GM23338 (cell line): ENCODE measurements at regions not wholly inside any gene's neighbourhood (a gene's known extent, or its start where the extent isn't known, plus 50 kb on each side); places are given as distances from the start of the nearest gene placed in this dataset.

ENCODE experiments used
- ATAC-seq: fragments of 200-7000 bp; cut with Tn5 transposase; 3 replicates; pipeline ENCODE4 v1.9.1; 2020
- DNase-seq: peaks from one replicate; pipeline ENCODE4 v3.0.0-alpha.2; 2015; ENCODE audit warnings: low spot score
- H2AFZ ChIP-seq: fragments of 200-600 bp; sonication (generic); 2 replicates; pipeline ENCODE4 v1.8.0; 2016; ENCODE audit warnings: antibody characterized with exemption, mild to moderate bottlenecking, moderate library complexity
- H3F3A ChIP-seq: fragments of 200-600 bp; sonication (generic); replicated peaks from 2 replicates; pipeline ENCODE4 v1.8.0; 2017; ENCODE audit warnings: antibody characterized with exemption, mixed run types, low read depth
- H3K27ac ChIP-seq: fragments of 200-600 bp; sonication (generic); 2 replicates; pipeline ENCODE4 v1.6.1; 2016; ENCODE audit warnings: low read depth
- H3K27me3 ChIP-seq: fragments of 200-600 bp; sonication (generic); 2 replicates; pipeline ENCODE4 v1.8.0; 2016; ENCODE audit warnings: mild to moderate bottlenecking, mixed run types, moderate library complexity; ENCODE audit not compliant: insufficient read depth
- H3K36me3 ChIP-seq: fragments of 200-600 bp; sonication (generic); 2 replicates; pipeline ENCODE4 v1.8.0; 2016; ENCODE audit warnings: mild to moderate bottlenecking; ENCODE audit not compliant: insufficient read depth
- H3K4me1 ChIP-seq: fragments of 200-600 bp; sonication (generic); 2 replicates; pipeline ENCODE4 v1.8.0; 2016; ENCODE audit warnings: mild to moderate bottlenecking, moderate library complexity; ENCODE audit not compliant: insufficient read depth
- H3K4me2 ChIP-seq: fragments of 200-600 bp; sonication (generic); 2 replicates; pipeline ENCODE4 v1.7.1; 2017; ENCODE audit warnings: mixed run types
- H3K4me3 ChIP-seq: fragments of 200-600 bp; sonication (generic); 2 replicates; pipeline ENCODE4 v1.6.1; 2016; ENCODE audit warnings: mixed run types
- H3K79me2 ChIP-seq: fragments of 200-600 bp; sonication (generic); replicated peaks from 2 replicates; pipeline ENCODE4 v1.8.0; 2017; ENCODE audit warnings: mild to moderate bottlenecking; ENCODE audit not compliant: insufficient read depth
- H3K9me2 ChIP-seq: fragments of 200-600 bp; sonication (generic); 2 replicates; pipeline ENCODE4 v1.8.0; 2017; ENCODE audit not compliant: insufficient read depth
- H4K20me1 ChIP-seq: fragments of 200-600 bp; sonication (generic); replicated peaks from 2 replicates; pipeline ENCODE4 v1.8.0; 2017; ENCODE audit warnings: mild to moderate bottlenecking; ENCODE audit not compliant: insufficient read depth
- H3K27ac Mint-ChIP-seq: 2 replicates; pipeline ENCODE4 v1.8.0; 2020; ENCODE audit warnings: inconsistent platforms, mild to moderate bottlenecking, moderate library complexity, mixed read lengths
- H3K27me3 Mint-ChIP-seq: 3 replicates; pipeline ENCODE4 v1.8.0; 2022; ENCODE audit warnings: low read depth, mild to moderate bottlenecking, moderate library complexity, mixed read lengths, inconsistent platforms; ENCODE audit not compliant: insufficient read depth, poor library complexity
- H3K36me3 Mint-ChIP-seq: 3 replicates; pipeline ENCODE4 v1.8.0; 2021; ENCODE audit warnings: low read depth, mild to moderate bottlenecking, inconsistent platforms, moderate library complexity, mixed read lengths
- H3K4me1 Mint-ChIP-seq: 3 replicates; pipeline ENCODE4 v1.8.0; 2020; ENCODE audit warnings: mild to moderate bottlenecking, inconsistent platforms, mixed read lengths
- H3K4me3 Mint-ChIP-seq: 3 replicates; pipeline ENCODE4 v1.8.0; 2021; ENCODE audit warnings: moderate library complexity, mild to moderate bottlenecking, inconsistent platforms, mixed read lengths
- H3K9me3 Mint-ChIP-seq: 3 replicates; pipeline ENCODE4 v1.8.0; 2020; ENCODE audit warnings: moderate library complexity, mild to moderate bottlenecking, inconsistent platforms, mixed read lengths
- CREB1 ChIP-seq: fragments of 250-450 bp; sonication (Bioruptor Pico); IDR thresholded peaks from 2 replicates; pipeline ENCODE4 v1.5.0; 2020; ENCODE audit warnings: low read depth, mild to moderate bottlenecking, moderate library complexity
- CTCF ChIP-seq, 2 experiments: fragments of 200-600 bp in 1 of 2; sonication (generic) in 1 of 2; conservative IDR thresholded peaks; 2 replicates each; pipeline versions ENCODE4 v1.5.1 to v1.6.1; 2016 to 2017; ENCODE audit warnings: antibody characterized with exemption in 2 of 2, low read depth in 2 of 2, mild to moderate bottlenecking in 2 of 2, moderate library complexity in 1 of 2
- ETS1 ChIP-seq: IDR thresholded peaks from 2 replicates; pipeline ENCODE4 v1.6.1; 2016; ENCODE audit warnings: antibody characterized with exemption
- EZH2 ChIP-seq: fragments of 200-600 bp; sonication (generic); IDR thresholded peaks from one replicate; pipeline ENCODE4 v1.8.0; 2017; ENCODE audit warnings: antibody characterized with exemption, mild to moderate bottlenecking, low read depth; ENCODE audit not compliant: unreplicated experiment
- EZH2phosphoT487 ChIP-seq: fragments of 200-600 bp; sonication (generic); IDR thresholded peaks from one replicate; pipeline ENCODE4 v1.8.1; 2018; ENCODE audit warnings: antibody characterized with exemption; ENCODE audit not compliant: unreplicated experiment
- JUNB ChIP-seq: IDR thresholded peaks from one replicate; pipeline ENCODE4 v1.6.1; 2016; ENCODE audit warnings: antibody characterized with exemption; ENCODE audit not compliant: unreplicated experiment
- NANOG ChIP-seq: IDR thresholded peaks from 2 replicates; pipeline ENCODE4 v1.6.1; 2016; ENCODE audit warnings: antibody characterized with exemption, borderline replicate concordance
- POLR2AphosphoS5 ChIP-seq: IDR thresholded peaks from 2 replicates; pipeline ENCODE4 v1.6.1; 2016; ENCODE audit warnings: antibody characterized with exemption, low read depth
- REST ChIP-seq: IDR thresholded peaks from one replicate; pipeline ENCODE4 v1.6.1; 2018; ENCODE audit warnings: antibody characterized with exemption; ENCODE audit not compliant: unreplicated experiment
- STAT1 ChIP-seq: IDR thresholded peaks from one replicate; pipeline ENCODE4 v1.6.1; 2016; ENCODE audit warnings: antibody characterized with exemption; ENCODE audit not compliant: unreplicated experiment
- ZNF114 ChIP-seq: fragments of 250-450 bp; sonication (Bioruptor Pico); IDR thresholded peaks from 2 replicates; pipeline ENCODE4 v1.5.0; 2020; ENCODE audit warnings: mild to moderate bottlenecking, moderate library complexity
- ZNF331 ChIP-seq: fragments of 250-450 bp; sonication (Bioruptor Pico); IDR thresholded peaks from 2 replicates; pipeline ENCODE4 v1.5.0; 2020; ENCODE audit warnings: low read depth, mild to moderate bottlenecking, moderate library complexity
- ZNF462 ChIP-seq: fragments of 250-450 bp; sonication (Bioruptor Pico); IDR thresholded peaks from 2 replicates; pipeline ENCODE4 v1.5.0; 2020; ENCODE audit warnings: mild to moderate bottlenecking, moderate library complexity

GRCh38 chrX:7614616-7615015 lies 228.4 kb upstream of the VCX start:
- Histone ChIP-seq H3K36me3 (no peaks in the 10 kb centered on the region), H3K27me3 (no peaks in the 10 kb centered on the region), H3K9me2 (no peaks in the 10 kb centered on the region), H4K20me1 (no peaks in the 10 kb centered on the region), H2AFZ (no peak overlapping the region), H3K4me1 (no peaks in the 10 kb centered on the region), H3F3A (no peaks in the 10 kb centered on the region), H3K79me2 (no peaks in the 10 kb centered on the region), H3K27ac (no peak overlapping the region), H3K4me3 (no peak overlapping the region), H3K4me2 (no peak overlapping the region)
- TF ChIP-seq STAT1 = no peak
- no peak for TF ChIP-seq JUNB
- no peak for TF ChIP-seq NANOG
- no peak for TF ChIP-seq ZNF462 (CRISPR knock-in tag)
- no peak for TF ChIP-seq ETS1
- no peak for TF ChIP-seq EZH2
- no peak for TF ChIP-seq POLR2AphosphoS5
- TF ChIP-seq ZNF331 = no peak
- no peak for TF ChIP-seq CREB1 (CRISPR knock-in tag)
- no peak for TF ChIP-seq REST
- TF ChIP-seq ZNF114 = no peak
- no peak for TF ChIP-seq CTCF (conservative IDR thresholded peaks at IDR 0.05; ENCODE audit: low read depth in 2 of 2)
- TF ChIP-seq EZH2phosphoT487 = no peak
- Mint-ChIP-seq H3K27ac (no peak overlapping the region), H3K4me1 (peaks cover 5% of the 10 kb centered on the region; the same call in 2 of the 3 replicates), H3K9me3 (no peaks in the 10 kb centered on the region; the same call in 1 of the 3 replicates), H3K27me3 (no peaks in the 10 kb centered on the region), H3K4me3 (no peak overlapping the region), H3K36me3 (no peaks in the 10 kb centered on the region)
- DNase-seq = no peak
- ATAC-seq = no peak
